Fibroblast of pulmonary artery (primary cell): ENCODE measurements at regions not wholly inside any gene's neighbourhood (a gene's known extent, or its start where the extent isn't known, plus 50 kb on each side); places are given as distances from the start of the nearest gene placed in this dataset.

Experiments
- DNase-seq: peaks from one replicate; pipeline ENCODE4 v3.0.0-alpha.2; 2010; ENCODE audit warnings: low read depth
- H3K4me3 ChIP-seq: replicated peaks from 2 replicates; pipeline ENCODE4 v1.5.1; 2011; ENCODE audit warnings: low read depth, mild to moderate bottlenecking, control low read depth, low read length, moderate library complexity
- CTCF ChIP-seq: IDR thresholded peaks from 2 replicates; pipeline ENCODE4 v1.5.1; 2011; ENCODE audit warnings: mild to moderate bottlenecking, control low read depth, low read length, inconsistent platforms; ENCODE audit errors: missing control alignments

DNA sequence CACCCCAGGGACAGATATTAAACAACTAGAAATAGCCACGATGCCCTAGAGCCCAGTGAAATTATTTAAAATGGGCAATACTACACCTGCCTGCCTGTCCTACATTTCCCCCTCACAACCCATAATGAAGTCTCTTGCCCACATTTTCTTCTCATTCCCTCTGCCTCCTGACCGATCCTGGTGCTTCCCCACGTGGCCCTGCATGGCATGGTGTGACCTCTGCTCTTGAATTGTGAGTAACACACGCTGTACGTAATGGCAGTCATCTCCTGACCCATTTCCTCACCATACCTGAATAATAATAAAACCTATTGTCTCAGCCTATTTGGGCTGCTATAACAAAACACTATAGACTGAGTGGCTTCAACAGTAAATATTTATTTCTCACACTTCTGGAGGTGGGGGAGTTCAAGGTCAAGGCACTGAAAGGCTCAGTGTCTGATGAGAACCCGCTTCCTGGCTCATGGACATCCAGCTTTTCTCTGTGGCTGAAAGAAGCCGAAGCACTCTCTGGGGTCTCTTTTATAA lies 77.0 kb upstream of the ENPP6 start:
- no peak for DNase-seq
- H3K4me3 ChIP-seq, result no peak overlapping the region

GRCh38 chr4:184293552-184293951 lies 75.9 kb upstream of the ENPP6 start:
- no peak overlapping the region for H3K4me3 ChIP-seq
- TF ChIP-seq CTCF, result no peak
- peak; percentile 45 for DNase-seq

More for the DNA sequence above, 77.0 kb upstream of the ENPP6 start:
- TF ChIP-seq CTCF, result no peak

DNA sequence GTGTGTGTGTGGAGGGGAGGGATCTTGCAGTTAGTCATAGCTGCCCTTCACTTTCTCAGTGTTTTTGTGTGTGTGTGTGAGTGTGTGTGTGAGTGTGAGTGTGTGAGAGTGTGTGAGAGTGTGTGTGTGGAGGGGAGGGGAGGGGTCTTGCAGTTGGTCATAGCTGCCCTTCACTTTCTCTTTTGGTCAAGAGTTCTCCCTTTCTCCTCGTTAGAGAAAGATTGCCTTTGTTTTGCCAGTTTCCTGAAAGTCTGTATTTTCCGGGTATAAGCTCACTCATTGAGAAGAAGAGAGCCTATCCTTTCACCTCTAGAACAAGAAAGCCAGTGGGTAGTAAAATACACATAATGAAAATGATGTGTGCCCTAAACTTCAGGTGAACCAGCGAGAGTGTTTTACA lies 75.2 kb upstream of the ENPP6 start:
- no peak for DNase-seq

GRCh38 chr4:184292465-184292867 lies 74.8 kb upstream of the ENPP6 start:
- DNase-seq, result no peak
- no peak for TF ChIP-seq CTCF
- no peak overlapping the region for H3K4me3 ChIP-seq

More for the DNA sequence above, 75.2 kb upstream of the ENPP6 start:
- H3K4me3 ChIP-seq, result no peak overlapping the region
- no peak for TF ChIP-seq CTCF

- H3K4me3 ChIP-seq, result no peak overlapping the region
- TF ChIP-seq CTCF, result no peak
- no peak for DNase-seq
Measured at GRCh38 chr4:184289179-184289535, 71.5 kb upstream of the ENPP6 start.

- H3K4me3 ChIP-seq, result no peak overlapping the region
- DNase-seq, result no peak
- TF ChIP-seq CTCF, result no peak
Measured at GRCh38 chr4:184288451-184289178, 70.9 kb upstream of the ENPP6 start.

DNA sequence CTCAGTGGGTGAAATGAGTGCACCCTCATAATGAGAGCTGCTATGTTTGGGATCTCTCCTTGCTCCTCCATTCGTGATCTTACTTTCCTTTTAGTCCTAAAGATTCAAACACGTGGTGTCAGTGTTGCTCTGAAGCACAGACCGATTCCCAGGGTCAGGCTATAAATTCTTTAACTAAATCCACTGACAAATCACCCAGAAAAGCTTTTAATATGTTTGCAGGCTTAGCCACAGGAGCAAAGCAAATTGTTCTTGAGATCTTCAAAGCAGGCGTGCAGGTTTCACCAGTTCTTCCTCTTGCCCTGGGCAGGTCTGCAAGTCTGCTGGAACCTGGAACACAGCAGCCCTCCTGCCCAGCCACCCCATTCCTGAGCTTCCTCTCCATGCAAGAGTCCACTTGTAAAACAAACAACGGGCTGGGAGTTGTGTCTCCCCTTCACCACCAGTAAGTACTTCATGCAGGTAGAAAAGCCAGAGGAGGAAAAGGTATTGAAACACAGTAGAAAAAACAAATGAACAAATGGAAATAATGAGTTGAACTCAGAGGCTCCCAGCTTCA lies 70.1 kb upstream of the ENPP6 start:
- peak; percentile 29 for TF ChIP-seq CTCF
- DNase-seq, result peak; percentile 76
- H3K4me3 ChIP-seq, result no peak overlapping the region
